ENCODE measurements at regions not wholly inside any gene's neighbourhood (a gene's known extent, or its start where the extent isn't known, plus 50 kb on each side); places are given as distances from the start of the nearest gene placed in this dataset.
"Not testable (repeated sequence)": the region's sequence is repeated elsewhere in the genome, so short reads cannot be mapped to it uniquely, and the experiment has no call there.

DNA sequence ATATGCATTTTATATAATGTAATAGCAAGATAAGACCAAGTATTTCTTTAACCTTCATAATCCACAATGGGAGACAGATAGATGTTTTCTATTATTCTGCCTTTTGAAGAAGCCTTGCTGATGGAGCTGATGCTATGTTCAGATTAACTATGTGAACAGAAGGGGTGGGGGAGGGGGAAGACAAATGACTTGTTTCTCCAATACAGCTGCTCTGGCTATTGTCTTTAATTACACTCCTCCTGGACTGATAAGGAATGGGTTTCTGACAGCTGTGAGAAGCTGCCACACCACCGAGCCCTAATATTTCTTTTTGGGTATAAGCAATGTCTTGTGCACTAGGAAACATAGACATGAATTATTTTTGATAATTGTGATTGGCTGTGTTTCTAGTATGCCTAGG, 62.0 kb downstream of the CAVIN4 start:
- Mint-ChIP-seq H3K27me3 (peaks cover 47% of the 10 kb centered on the region), H3K4me3 (no peak overlapping the region), H3K9me3 (peaks cover 12% of the 10 kb centered on the region), H3K36me3 (no peaks in the 10 kb centered on the region), H3K4me1 (no peaks in the 10 kb centered on the region), H3K27ac (no peak overlapping the region)
- ATAC-seq, result no peak

DNA sequence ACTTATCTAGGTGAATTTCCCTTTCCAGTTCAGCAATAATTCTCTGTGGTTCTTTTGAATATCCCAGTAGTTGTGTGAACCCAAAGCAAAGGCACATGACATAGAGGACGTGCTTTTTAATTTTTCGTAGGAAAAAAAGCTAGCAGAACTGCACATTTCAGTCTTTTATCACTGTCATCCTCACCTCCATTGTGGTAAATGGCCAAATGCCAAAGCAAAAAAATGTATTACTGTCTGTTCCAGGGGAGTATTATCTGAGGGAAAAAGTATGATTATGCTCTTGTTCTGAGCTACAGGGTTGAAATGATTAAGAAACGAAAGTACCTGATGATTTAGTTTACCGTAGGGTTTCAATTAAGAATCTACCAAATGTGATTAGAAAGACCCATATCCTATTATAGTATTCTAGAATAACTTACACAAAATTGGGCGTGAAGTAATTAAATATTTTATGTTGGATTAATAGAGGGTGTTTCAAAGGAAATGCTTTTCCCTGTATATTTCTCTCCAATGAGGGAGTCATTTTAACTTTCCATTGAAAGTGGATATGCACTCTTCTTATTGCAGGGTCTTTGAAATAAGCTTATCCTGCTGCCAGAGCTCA, 62.7 kb downstream of the CAVIN4 start:
- Mint-ChIP-seq H3K36me3 (no peaks in the 10 kb centered on the region), H3K27me3 (peaks cover 43% of the 10 kb centered on the region), H3K9me3 (peaks cover 11% of the 10 kb centered on the region), H3K4me3 (no peak overlapping the region), H3K27ac (no peak overlapping the region), H3K4me1 (no peaks in the 10 kb centered on the region)
- no peak for ATAC-seq

- Mint-ChIP-seq H3K27me3 (peaks cover 43% of the 10 kb centered on the region), H3K9me3 (peaks cover 11% of the 10 kb centered on the region), H3K27ac (no peak overlapping the region), H3K4me1 (no peaks in the 10 kb centered on the region), H3K4me3 (no peak overlapping the region), H3K36me3 (no peaks in the 10 kb centered on the region)
- no peak for ATAC-seq
Observed at GRCh38 chr9:100641166-100641565, 63.3 kb downstream of the CAVIN4 start.

DNA sequence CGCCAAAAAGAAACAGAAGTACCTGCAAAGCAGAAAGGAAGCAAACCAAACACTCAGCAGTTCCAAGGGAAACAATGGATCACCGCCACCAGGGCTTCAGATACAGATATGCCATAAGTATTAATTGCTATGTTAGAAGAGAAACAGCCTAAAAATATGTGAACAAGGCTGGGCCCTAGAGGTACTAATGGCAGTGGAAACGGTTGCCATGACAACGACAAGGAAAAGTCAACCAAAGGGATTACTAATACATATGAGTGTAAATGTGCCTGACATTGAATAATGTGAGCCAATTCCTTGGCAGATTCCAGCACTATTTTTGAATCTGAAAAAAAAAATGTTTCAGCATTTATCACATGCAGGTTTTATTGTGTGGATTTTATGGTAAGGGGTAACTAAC, 75.0 kb downstream of the CAVIN4 start:
- H3K9me3 Mint-ChIP-seq, result peaks cover 20% of the 10 kb centered on the region
- no peak overlapping the region for H3K4me3 Mint-ChIP-seq
- no peaks in the 10 kb centered on the region for H3K4me1 Mint-ChIP-seq
- ATAC-seq, result no peak
- H3K27me3 Mint-ChIP-seq, result no peaks in the 10 kb centered on the region
- H3K27ac Mint-ChIP-seq, result no peak overlapping the region
- no peaks in the 10 kb centered on the region for H3K36me3 Mint-ChIP-seq

- peaks cover 18% of the 10 kb centered on the region for H3K9me3 Mint-ChIP-seq
- H3K27ac Mint-ChIP-seq, result no peak overlapping the region
- H3K4me3 Mint-ChIP-seq, result no peak overlapping the region
- H3K36me3 Mint-ChIP-seq, result no peaks in the 10 kb centered on the region
- H3K27me3 Mint-ChIP-seq, result no peaks in the 10 kb centered on the region
- H3K4me1 Mint-ChIP-seq, result no peaks in the 10 kb centered on the region
- ATAC-seq, result no peak
Observed at GRCh38 chr9:100653643-100654334, 75.9 kb downstream of the CAVIN4 start.

- not testable (repeated sequence) for H3K27ac Mint-ChIP-seq, H3K4me1 Mint-ChIP-seq, H3K27me3 Mint-ChIP-seq, ATAC-seq, H3K4me3 Mint-ChIP-seq, H3K36me3 Mint-ChIP-seq
- peaks cover 30% of the 10 kb centered on the region for H3K9me3 Mint-ChIP-seq
Observed at GRCh38 chr9:100656851-100657250, 79.0 kb downstream of the CAVIN4 start.

DNA sequence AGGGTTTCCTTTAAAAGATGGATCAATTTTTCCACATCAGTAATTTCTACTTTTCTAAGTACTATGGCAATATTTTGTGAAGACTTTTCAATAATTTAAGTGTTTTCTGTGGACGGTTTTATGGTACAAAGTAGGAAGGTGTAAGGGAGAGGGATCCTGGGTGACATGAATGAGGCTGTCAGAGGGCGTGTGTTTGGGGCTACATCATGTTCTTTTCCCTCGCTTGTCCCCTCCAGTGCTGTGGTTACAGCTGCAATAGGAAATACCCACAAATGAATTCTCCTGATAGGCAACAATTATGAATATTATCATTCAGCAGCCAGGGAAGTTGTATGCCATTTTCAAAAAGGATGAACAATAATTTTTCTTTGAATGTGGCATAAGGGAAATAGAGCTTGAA, 83.8 kb downstream of the CAVIN4 start:
- Mint-ChIP-seq H3K4me3 (no peak overlapping the region), H3K36me3 (no peaks in the 10 kb centered on the region), H3K27me3 (peaks cover 24% of the 10 kb centered on the region), H3K9me3 (peaks cover 25% of the 10 kb centered on the region), H3K4me1 (no peaks in the 10 kb centered on the region), H3K27ac (no peak overlapping the region)
- no peak for ATAC-seq

DNA sequence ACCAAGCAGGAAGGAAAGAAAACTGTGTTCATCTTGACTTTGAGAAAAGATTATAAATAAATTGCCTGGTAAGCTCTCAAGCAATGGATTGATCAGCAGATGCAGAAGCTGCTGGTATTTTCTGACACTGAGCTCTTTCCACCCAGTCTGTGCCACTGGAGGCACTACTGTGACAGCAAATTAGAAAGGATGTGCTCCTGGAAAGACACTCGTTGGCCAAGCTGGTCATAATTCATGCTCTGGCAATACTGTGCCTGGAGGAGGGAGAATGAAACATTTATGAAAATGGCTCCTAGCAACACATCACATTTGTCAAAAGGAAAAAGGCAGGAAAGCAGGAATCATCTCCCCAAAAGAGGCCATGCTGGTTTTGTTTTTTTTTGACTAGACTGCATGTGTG, 84.2 kb downstream of the CAVIN4 start:
- no peak overlapping the region for H3K27ac Mint-ChIP-seq
- H3K4me1 Mint-ChIP-seq, result no peaks in the 10 kb centered on the region
- peaks cover 25% of the 10 kb centered on the region for H3K9me3 Mint-ChIP-seq
- ATAC-seq, result no peak
- peaks cover 29% of the 10 kb centered on the region for H3K27me3 Mint-ChIP-seq
- no peak overlapping the region for H3K4me3 Mint-ChIP-seq
- H3K36me3 Mint-ChIP-seq, result no peaks in the 10 kb centered on the region

DNA sequence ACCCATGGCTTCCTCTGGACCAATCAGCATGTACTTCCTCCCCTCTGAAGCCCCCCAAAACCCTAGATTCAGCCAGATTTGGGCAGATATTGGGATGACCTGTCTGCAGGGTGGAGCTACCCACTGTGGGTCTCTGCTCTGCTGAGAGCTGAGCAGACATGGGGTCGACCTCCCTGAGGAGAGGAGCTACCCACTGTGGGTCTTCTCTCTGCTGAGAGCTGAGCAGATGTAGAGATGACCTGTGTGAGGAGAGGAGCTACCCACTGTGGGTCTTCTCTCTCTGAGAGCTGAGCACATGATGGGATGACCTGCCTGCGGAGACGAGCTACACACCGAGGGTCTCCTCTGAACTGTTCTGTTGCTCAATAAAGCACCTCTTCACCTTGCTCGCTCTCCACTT, 89.6 kb downstream of the CAVIN4 start:
- Mint-ChIP-seq H3K4me1 (peaks cover 10% of the 10 kb centered on the region), H3K27ac (no peak overlapping the region), H3K4me3 (no peak overlapping the region), H3K36me3 (no peaks in the 10 kb centered on the region), H3K27me3 (peaks cover 32% of the 10 kb centered on the region), H3K9me3 (peaks cover 11% of the 10 kb centered on the region)
- no peak for ATAC-seq

GRCh38 chr9:100668024-100668423, 90.1 kb downstream of the CAVIN4 start:
- no peak overlapping the region for H3K4me3 Mint-ChIP-seq
- H3K27me3 Mint-ChIP-seq, result peaks cover 32% of the 10 kb centered on the region
- peaks cover 11% of the 10 kb centered on the region for H3K9me3 Mint-ChIP-seq
- peaks cover 10% of the 10 kb centered on the region for H3K4me1 Mint-ChIP-seq
- H3K27ac Mint-ChIP-seq, result no peak overlapping the region
- no peak for ATAC-seq
- H3K36me3 Mint-ChIP-seq, result no peaks in the 10 kb centered on the region

GRCh38 chr9:100669968-100670367, 92.1 kb downstream of the CAVIN4 start:
- no peak for ATAC-seq

GRCh38 chr9:100670719-100671118, 92.8 kb downstream of the CAVIN4 start:
- Mint-ChIP-seq H3K27me3 (peaks cover 17% of the 10 kb centered on the region), H3K27ac (no peak overlapping the region), H3K9me3 (peaks cover 7% of the 10 kb centered on the region), H3K4me3 (no peak overlapping the region), H3K4me1 (peaks cover 10% of the 10 kb centered on the region), H3K36me3 (no peaks in the 10 kb centered on the region)
- ATAC-seq, result peak; percentile 47

More at GRCh38 chr9:100669968-100670367, 92.1 kb downstream of the CAVIN4 start:
- Mint-ChIP-seq H3K9me3 (peaks cover 11% of the 10 kb centered on the region), H3K27me3 (peaks cover 24% of the 10 kb centered on the region), H3K4me1 (peaks cover 10% of the 10 kb centered on the region), H3K4me3 (no peak overlapping the region), H3K36me3 (no peaks in the 10 kb centered on the region), H3K27ac (no peak overlapping the region)

GRCh38 chr9:100671898-100672297, 94.0 kb downstream of the CAVIN4 start:
- peaks cover 10% of the 10 kb centered on the region for H3K4me1 Mint-ChIP-seq
- no peak for ATAC-seq
- peaks cover 5% of the 10 kb centered on the region for H3K27me3 Mint-ChIP-seq
- no peaks in the 10 kb centered on the region for H3K36me3 Mint-ChIP-seq
- no peak overlapping the region for H3K4me3 Mint-ChIP-seq
- no peak overlapping the region for H3K27ac Mint-ChIP-seq
- peaks cover 5% of the 10 kb centered on the region for H3K9me3 Mint-ChIP-seq

DNA sequence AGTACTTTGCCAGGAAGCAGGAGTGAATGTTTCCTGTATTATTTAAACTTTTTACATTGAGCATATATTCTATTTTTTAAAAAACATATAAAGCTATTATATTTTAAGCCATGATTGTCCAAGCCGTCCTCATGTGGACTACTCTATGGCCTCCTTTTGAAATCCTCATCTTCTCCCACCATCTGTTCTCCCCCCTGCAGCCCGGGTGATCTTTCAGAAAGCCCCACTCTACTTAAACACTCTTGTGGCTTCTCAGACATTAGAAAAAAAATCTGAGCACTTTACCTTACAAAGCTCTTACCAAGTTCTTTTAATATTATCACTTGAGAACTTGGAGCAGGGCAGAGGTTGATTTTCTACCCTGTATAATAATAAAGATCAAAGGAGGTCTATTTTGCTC, 95.4 kb downstream of the CAVIN4 start:
- H3K4me3 Mint-ChIP-seq, result no peak overlapping the region
- H3K27me3 Mint-ChIP-seq, result no peaks in the 10 kb centered on the region
- peaks cover 5% of the 10 kb centered on the region for H3K9me3 Mint-ChIP-seq
- ATAC-seq, result no peak
- H3K36me3 Mint-ChIP-seq, result no peaks in the 10 kb centered on the region
- H3K4me1 Mint-ChIP-seq, result peaks cover 10% of the 10 kb centered on the region
- H3K27ac Mint-ChIP-seq, result no peak overlapping the region

GRCh38 chr9:100674419-100675122, 96.7 kb downstream of the CAVIN4 start:
- H3K27me3 Mint-ChIP-seq, result no peaks in the 10 kb centered on the region
- H3K36me3 Mint-ChIP-seq, result no peaks in the 10 kb centered on the region
- no peak for ATAC-seq
- no peak overlapping the region for H3K4me3 Mint-ChIP-seq
- H3K27ac Mint-ChIP-seq, result no peak overlapping the region
- H3K4me1 Mint-ChIP-seq, result peaks cover 3% of the 10 kb centered on the region
- H3K9me3 Mint-ChIP-seq, result peaks cover 2% of the 10 kb centered on the region

GRCh38 chr9:100679834-100680233, 102.0 kb downstream of the CAVIN4 start:
- Mint-ChIP-seq H3K4me3 (no peak overlapping the region), H3K36me3 (no peaks in the 10 kb centered on the region), H3K27me3 (no peaks in the 10 kb centered on the region), H3K4me1 (no peaks in the 10 kb centered on the region), H3K27ac (no peak overlapping the region), H3K9me3 (no peaks in the 10 kb centered on the region)
- no peak for ATAC-seq

Measured in stimulated activated memory B cell treated with anti-CD40 and anti-IgM and Interleukin-4, amounts not matched to agents 10 μg/mL and 1 μg/mL and 100 μg/mL, for 72 hours (primary cell).